ENCODE measurements at regions not wholly inside any gene's neighbourhood (a gene's known extent, or its start where the extent isn't known, plus 50 kb on each side); places are given as distances from the start of the nearest gene placed in this dataset.

- Mint-ChIP-seq H3K27ac (ENCODE audit: unreplicated experiment) (no peak overlapping the region), H3K4me1 (ENCODE audit: low read depth, unreplicated experiment) (no peaks in the 10 kb centered on the region), H3K27me3 (ENCODE audit: unreplicated experiment) (no peaks in the 10 kb centered on the region), H3K9me3 (ENCODE audit: low read depth, unreplicated experiment) (no peaks in the 10 kb centered on the region), H3K36me3 (ENCODE audit: insufficient read depth, unreplicated experiment) (no peaks in the 10 kb centered on the region), H3K4me3 (ENCODE audit: low read depth, unreplicated experiment) (no peak overlapping the region)
- no peak for TF ChIP-seq CTCF (IDR thresholded peaks at IDR 0.05; ENCODE audit: unreplicated experiment)
- BruUV-seq (replicated peaks) = no TSS peak
- intact Hi-C loops (cut with micrococcal nuclease; ENCODE audit: unreplicated experiment) = no loop called here
- CTCF ChIA-PET = no interaction called here
- DNase-seq = no peak
These were observed 55.3 kb upstream of the SLC36A4 start for GRCh38 chr11:93253111-93253510.

- BruUV-seq (replicated peaks) = no TSS peak
- Mint-ChIP-seq H3K27me3 (ENCODE audit: unreplicated experiment) (no peaks in the 10 kb centered on the region), H3K27ac (ENCODE audit: unreplicated experiment) (no peak overlapping the region), H3K9me3 (ENCODE audit: low read depth, unreplicated experiment) (peaks cover 2% of the 10 kb centered on the region), H3K4me1 (ENCODE audit: low read depth, unreplicated experiment) (no peaks in the 10 kb centered on the region), H3K36me3 (ENCODE audit: insufficient read depth, unreplicated experiment) (no peaks in the 10 kb centered on the region), H3K4me3 (ENCODE audit: low read depth, unreplicated experiment) (no peak overlapping the region)
- CTCF ChIA-PET = no interaction called here
- DNase-seq = no peak
- TF ChIP-seq CTCF (IDR thresholded peaks at IDR 0.05; ENCODE audit: unreplicated experiment) = no peak
- intact Hi-C loops (cut with micrococcal nuclease; ENCODE audit: unreplicated experiment) = no loop called here
These were observed 58.8 kb upstream of the SLC36A4 start for GRCh38 chr11:93256623-93257022.

- CTCF ChIA-PET = no interaction called here
These were observed 63.2 kb upstream of the DEUP1 start for GRCh38 chr11:93267383-93267782.

GRCh38 chr11:93268287-93269040 lies 62.1 kb upstream of the DEUP1 start:
- H3K9me3 Mint-ChIP-seq (ENCODE audit: low read depth, unreplicated experiment) = peaks cover 2% of the 10 kb centered on the region
- intact Hi-C loops (cut with micrococcal nuclease; ENCODE audit: unreplicated experiment) = no loop called here
- no peaks in the 10 kb centered on the region for H3K36me3 Mint-ChIP-seq (ENCODE audit: insufficient read depth, unreplicated experiment)
- CTCF ChIA-PET = no interaction called here
- BruUV-seq (replicated peaks) = no TSS peak
- H3K27ac Mint-ChIP-seq (ENCODE audit: unreplicated experiment) = no peak overlapping the region
- DNase-seq = no peak
- H3K4me3 Mint-ChIP-seq (ENCODE audit: low read depth, unreplicated experiment) = no peak overlapping the region
- H3K4me1 Mint-ChIP-seq (ENCODE audit: low read depth, unreplicated experiment) = no peaks in the 10 kb centered on the region
- no peak for TF ChIP-seq CTCF (IDR thresholded peaks at IDR 0.05; ENCODE audit: unreplicated experiment)
- no peaks in the 10 kb centered on the region for H3K27me3 Mint-ChIP-seq (ENCODE audit: unreplicated experiment)

More at GRCh38 chr11:93267383-93267782, 63.2 kb upstream of the DEUP1 start:
- no peaks in the 10 kb centered on the region for H3K36me3 Mint-ChIP-seq (ENCODE audit: insufficient read depth, unreplicated experiment)
- H3K27ac Mint-ChIP-seq (ENCODE audit: unreplicated experiment) = no peak overlapping the region
- no peak overlapping the region for H3K4me3 Mint-ChIP-seq (ENCODE audit: low read depth, unreplicated experiment)
- H3K9me3 Mint-ChIP-seq (ENCODE audit: low read depth, unreplicated experiment) = peaks cover 2% of the 10 kb centered on the region
- H3K27me3 Mint-ChIP-seq (ENCODE audit: unreplicated experiment) = no peaks in the 10 kb centered on the region
- intact Hi-C loops (cut with micrococcal nuclease; ENCODE audit: unreplicated experiment) = no loop called here
- DNase-seq = no peak
- H3K4me1 Mint-ChIP-seq (ENCODE audit: low read depth, unreplicated experiment) = no peaks in the 10 kb centered on the region
- no TSS peak for BruUV-seq (replicated peaks)
- TF ChIP-seq CTCF (IDR thresholded peaks at IDR 0.05; ENCODE audit: unreplicated experiment) = no peak
